ENCODE measurements at regions not wholly inside any gene's neighbourhood (a gene's known extent, or its start where the extent isn't known, plus 50 kb on each side); places are given as distances from the start of the nearest gene placed in this dataset.

DNA sequence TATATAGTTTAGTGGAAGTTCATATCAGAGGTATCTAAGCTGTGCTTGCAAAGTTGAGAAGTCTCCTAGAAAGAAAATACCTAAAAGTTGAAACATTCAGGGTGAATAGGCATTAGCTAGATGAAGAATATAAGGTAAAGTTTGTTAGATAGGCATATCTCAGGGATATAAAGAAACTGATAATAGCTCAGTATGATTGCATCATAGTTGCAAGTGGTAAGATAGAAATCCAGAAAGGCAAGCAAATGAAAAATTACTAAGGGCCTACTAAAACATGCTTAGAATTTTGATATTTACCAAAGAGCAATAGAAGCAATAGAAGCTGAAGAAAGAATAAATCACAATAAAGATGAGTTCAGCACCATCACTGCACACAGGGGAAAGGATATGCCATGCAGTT lies 610.0 kb upstream of the ADGRL3 start:
- Histone ChIP-seq H3K9me3 (no peaks in the 10 kb centered on the region), H3K4me1 (no peaks in the 10 kb centered on the region), H3K27me3 (no peaks in the 10 kb centered on the region), H3K27ac (no peak overlapping the region), H3K4me3 (no peak overlapping the region), H3K36me3 (no peaks in the 10 kb centered on the region)
- TF ChIP-seq POLR2A (IDR thresholded peaks at IDR 0.05) = no peak
- TF ChIP-seq, protein P1, sequence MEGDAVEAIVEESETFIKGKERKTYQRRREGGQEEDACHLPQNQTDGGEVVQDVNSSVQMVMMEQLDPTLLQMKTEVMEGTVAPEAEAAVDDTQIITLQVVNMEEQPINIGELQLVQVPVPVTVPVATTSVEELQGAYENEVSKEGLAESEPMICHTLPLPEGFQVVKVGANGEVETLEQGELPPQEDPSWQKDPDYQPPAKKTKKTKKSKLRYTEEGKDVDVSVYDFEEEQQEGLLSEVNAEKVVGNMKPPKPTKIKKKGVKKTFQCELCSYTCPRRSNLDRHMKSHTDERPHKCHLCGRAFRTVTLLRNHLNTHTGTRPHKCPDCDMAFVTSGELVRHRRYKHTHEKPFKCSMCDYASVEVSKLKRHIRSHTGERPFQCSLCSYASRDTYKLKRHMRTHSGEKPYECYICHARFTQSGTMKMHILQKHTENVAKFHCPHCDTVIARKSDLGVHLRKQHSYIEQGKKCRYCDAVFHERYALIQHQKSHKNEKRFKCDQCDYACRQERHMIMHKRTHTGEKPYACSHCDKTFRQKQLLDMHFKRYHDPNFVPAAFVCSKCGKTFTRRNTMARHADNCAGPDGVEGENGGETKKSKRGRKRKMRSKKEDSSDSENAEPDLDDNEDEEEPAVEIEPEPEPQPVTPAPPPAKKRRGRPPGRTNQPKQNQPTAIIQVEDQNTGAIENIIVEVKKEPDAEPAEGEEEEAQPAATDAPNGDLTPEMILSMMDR (IDR thresholded peaks at IDR 0.05) = no peak
- DNase-seq = no peak
- intact Hi-C loops (cut with DNase I) = no loop called here

DNA sequence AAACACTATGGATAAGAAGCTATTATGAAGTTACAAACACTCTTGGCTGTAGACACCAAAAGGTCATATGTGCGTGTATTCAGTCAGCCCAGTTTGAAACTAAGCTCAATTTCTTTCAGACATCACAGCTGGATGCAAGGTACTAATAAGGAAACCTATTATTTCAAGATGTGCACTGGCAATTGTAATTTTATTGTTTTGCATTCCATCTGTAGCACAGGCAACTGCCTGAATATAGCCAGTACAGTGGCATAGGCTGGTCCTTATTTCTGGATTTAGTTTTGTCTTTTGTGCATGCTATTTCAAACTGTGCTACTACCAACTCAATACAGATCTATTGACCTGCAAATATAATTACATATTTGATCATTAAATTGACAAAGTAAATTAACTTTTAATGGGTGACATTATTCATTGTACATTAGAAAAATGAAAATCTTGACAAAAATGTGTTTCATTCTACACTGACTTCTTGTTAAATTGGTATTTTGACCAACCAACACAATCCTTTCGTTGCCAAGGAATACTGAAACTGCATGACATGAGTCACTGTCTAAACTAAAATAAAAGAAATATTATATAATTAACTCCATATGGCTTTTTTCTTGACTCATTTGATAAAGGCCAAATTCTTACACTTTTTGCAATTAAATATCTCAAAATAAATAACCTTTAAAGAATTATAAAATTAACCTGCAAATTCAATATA lies 594.3 kb upstream of the ADGRL3 start:
- no peaks in the 10 kb centered on the region for H3K9me3 ChIP-seq
- no peak for TF ChIP-seq POLR2A (IDR thresholded peaks at IDR 0.05)
- TF ChIP-seq, protein P1 (IDR thresholded peaks at IDR 0.05) = no peak
- DNase-seq = no peak
- no peak overlapping the region for H3K4me3 ChIP-seq
- intact Hi-C loops (cut with DNase I) = no loop called here
- 44 to 69% methylated on average over 2 of the region's 2 CpGs for WGBS, 2 donors
- no peaks in the 10 kb centered on the region for H3K27me3 ChIP-seq
- no peaks in the 10 kb centered on the region for H3K36me3 ChIP-seq
- no peaks in the 10 kb centered on the region for H3K4me1 ChIP-seq
- no peak overlapping the region for H3K27ac ChIP-seq

DNA sequence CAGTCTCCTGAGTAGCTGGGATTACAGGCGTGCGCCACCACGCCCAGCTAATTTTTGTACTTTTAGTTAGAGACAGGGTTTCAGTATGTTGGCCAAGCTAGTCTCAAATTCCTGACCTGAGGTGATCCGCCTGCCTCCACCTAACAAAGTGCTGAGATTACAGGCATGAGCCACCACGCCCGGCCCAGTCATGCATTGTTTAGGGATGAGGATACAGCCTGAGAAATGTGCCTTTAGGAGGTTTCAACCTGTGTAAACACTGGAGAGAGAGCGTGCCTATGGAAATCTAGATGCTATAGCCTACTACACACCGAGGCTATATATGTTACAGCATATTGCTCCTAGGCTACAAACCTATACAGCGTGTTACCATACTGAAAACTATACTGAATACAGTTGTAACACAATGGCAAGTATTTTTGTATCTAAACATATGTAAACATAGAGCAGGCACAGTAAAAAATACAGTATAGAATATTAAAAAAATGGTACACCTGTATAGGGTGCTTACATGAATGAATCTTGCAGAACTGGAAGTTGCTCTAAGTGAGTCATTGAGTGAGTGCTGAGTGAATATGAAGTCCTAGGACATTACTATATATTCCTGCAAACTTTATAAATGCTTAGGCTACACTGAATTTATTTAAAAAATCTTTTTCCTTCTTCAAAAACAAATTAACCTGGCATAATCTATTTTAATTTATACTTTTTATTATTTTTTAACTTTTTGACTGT lies 588.2 kb upstream of the ADGRL3 start:
- Histone ChIP-seq H3K36me3 (no peaks in the 10 kb centered on the region), H3K27ac (no peak overlapping the region), H3K27me3 (peaks cover 0 to 7% (median 0%) of the 10 kb centered on the region in 4 donors), H3K9me3 (peaks cover 0 to 7% (median 0%) of the 10 kb centered on the region in 3 donors), H3K4me1 (no peaks in the 10 kb centered on the region), H3K4me3 (no peak overlapping the region)
- intact Hi-C loops (cut with DNase I) = no loop called here
- WGBS, 2 donors = 51 to 66% methylated on average over 6 to 8 of the region's 9 CpGs
- TF ChIP-seq POLR2A (IDR thresholded peaks at IDR 0.05) = no peak
- TF ChIP-seq, protein P1 (IDR thresholded peaks at IDR 0.05) = no peak
- no peak for DNase-seq

DNA sequence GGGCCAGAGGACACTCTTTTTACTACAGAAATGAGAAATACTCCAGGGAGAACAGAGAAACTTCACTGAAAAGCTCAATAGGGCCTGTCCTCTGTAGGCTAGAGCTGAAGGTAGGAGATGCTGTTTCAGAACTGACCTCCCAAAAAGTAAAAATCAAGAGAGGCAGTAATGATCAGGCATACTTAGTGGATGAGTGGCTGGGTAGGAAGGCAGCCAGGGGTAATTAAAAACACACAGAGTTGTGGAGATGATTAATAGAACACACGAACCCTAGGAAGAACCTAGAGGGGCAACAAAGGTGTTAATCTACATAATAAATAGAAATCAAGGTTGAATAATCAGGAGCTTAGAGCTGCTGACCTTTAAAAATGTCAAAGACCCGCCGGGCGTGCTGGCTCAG lies 582.4 kb upstream of the ADGRL3 start:
- Histone ChIP-seq H3K4me3 (no peak overlapping the region), H3K4me1 (no peaks in the 10 kb centered on the region), H3K9me3 (peaks cover 0 to 7% (median 0%) of the 10 kb centered on the region in 3 donors), H3K36me3 (no peaks in the 10 kb centered on the region), H3K27me3 (peaks cover 0 to 7% (median 0%) of the 10 kb centered on the region in 4 donors), H3K27ac (no peak overlapping the region)
- intact Hi-C loops (cut with DNase I) = no loop called here
- no peak for TF ChIP-seq POLR2A (IDR thresholded peaks at IDR 0.05)
- TF ChIP-seq, protein P1 (IDR thresholded peaks at IDR 0.05) = no peak
- WGBS, 2 donors = 81 to 85% methylated on average over 4 of the region's 4 CpGs
- DNase-seq = no peak

DNA sequence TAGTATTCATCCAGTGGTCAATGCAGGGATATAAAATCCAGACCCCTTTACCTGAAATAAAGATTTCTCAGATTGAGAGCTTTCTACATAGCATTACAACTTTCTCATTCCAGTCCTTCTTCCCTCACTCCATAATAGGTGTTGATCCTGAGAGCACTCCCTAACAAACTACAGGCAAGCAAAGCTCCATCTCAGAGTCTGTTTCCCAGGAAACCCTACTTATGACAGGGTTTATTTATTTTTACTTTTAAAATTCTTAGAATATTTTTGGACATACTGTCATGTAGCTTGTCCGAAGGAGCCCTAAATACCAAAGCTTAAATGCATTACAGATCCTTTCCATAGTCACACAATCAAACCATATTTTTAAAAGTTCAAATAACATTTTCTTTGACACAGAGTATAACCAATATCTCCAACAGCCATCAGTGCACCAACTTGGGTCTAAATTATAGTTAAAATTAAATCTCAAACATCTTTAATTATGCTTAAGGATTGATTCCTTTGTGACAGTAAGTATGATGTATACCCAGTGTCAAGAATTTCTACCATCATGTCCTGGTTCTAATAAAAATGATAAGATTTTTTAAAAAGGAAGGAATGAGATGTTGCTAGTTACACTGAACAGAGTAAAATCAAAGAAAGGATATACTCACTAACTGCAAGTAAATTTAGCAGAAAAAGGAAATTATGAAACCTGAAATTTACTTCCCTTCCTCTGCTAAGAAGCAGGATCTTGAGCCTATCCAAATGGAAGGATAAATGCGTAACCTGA lies 580.4 kb upstream of the ADGRL3 start:
- Histone ChIP-seq H3K27me3 (peaks cover 0 to 7% (median 0%) of the 10 kb centered on the region in 4 donors), H3K36me3 (no peaks in the 10 kb centered on the region), H3K27ac (no peak overlapping the region), H3K9me3 (peaks cover 0 to 7% (median 0%) of the 10 kb centered on the region in 3 donors), H3K4me1 (no peaks in the 10 kb centered on the region), H3K4me3 (no peak overlapping the region)
- TF ChIP-seq, protein P1 (IDR thresholded peaks at IDR 0.05) = no peak
- no peak for TF ChIP-seq POLR2A (IDR thresholded peaks at IDR 0.05)
- 71 to 72% methylated on average over 2 of the region's 2 CpGs for WGBS, 2 donors
- DNase-seq = no peak
- intact Hi-C loops (cut with DNase I) = no loop called here
